HUDEP-2 (cell line): ENCODE measurements at regions not wholly inside any gene's neighbourhood (a gene's known extent, or its start where the extent isn't known, plus 50 kb on each side); places are given as distances from the start of the nearest gene placed in this dataset.
"Not testable (repeated sequence)": the region's sequence is repeated elsewhere in the genome, so short reads cannot be mapped to it uniquely, and the experiment has no call there.

Experiments
- DNase-seq, 76 experiments: peaks; one replicate each; lab custom pipeline; 2025; ENCODE audit not compliant: unreplicated experiment in 76 of 76; lab: John Stamatoyannopoulos, UW

DNA sequence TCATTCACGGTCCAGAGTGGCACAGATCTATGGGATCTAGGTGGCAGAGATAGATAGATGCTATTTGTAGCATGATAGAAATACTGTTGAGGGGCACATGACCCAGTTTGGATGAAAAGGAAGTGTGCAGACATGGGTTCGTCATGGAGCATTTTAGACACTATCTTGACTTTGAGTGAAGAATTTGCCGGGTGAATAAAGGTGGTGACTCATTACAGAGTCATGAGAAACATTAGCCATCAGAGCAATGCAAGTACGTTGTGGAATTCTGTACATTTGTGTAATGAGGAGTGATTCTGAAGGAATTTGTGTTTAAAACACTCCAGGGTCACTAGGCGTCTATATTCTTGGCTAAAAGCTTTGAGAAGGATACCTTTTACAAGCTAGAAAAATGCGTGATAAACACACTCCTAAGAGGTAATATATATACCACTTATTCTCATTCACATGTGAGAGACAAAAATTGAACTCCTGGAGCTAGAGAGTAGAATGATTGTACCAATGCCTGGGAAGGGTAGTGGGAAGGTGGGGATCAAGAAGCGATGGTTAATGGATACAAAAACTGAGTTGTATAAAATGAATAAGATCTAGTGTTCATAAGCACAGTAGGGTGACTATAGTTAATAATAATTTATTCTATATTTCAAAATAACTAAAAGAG lies 593.7 kb upstream of the LUZP2 start:
- DNase-seq, result no peak

DNA sequence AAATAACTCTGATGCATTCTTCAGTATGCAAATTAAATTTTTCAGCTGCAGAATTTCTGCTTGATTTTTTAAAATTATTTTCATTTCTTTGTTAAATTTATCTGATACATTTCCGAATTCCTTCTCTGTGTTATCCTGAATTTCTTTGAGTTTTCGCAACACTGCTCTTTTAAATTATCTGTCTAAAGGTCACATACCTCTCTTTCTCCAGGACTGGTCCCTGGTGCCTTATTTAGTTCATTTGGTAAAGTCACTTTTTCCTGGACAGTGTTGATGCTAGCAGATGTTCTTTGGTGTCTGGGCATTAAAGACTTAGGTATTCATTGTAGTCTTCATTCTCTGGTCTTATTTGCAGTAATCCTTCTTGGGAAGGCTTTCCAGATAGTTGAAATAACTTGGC lies 577.4 kb upstream of the LUZP2 start:
- DNase-seq, result no peak

DNA sequence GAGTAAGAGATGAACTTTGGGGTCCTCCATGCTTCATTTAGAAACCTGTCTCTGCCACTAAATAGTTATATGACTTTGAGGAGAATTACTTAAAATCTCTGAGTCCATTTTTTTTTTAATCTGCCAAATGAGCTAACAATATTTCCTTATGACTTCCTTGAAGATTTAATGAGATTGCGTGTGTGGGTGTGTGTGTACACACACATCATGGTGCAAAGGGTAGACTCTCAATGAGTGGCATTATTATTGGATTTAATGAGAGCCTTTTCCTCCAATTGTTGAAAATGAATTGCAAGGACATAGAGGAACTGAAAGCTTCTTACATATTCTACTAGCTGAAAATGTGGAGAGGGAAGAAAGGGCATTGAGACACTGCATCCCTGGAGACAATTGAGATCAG lies 573.5 kb upstream of the LUZP2 start:
- DNase-seq, result no peak

DNA sequence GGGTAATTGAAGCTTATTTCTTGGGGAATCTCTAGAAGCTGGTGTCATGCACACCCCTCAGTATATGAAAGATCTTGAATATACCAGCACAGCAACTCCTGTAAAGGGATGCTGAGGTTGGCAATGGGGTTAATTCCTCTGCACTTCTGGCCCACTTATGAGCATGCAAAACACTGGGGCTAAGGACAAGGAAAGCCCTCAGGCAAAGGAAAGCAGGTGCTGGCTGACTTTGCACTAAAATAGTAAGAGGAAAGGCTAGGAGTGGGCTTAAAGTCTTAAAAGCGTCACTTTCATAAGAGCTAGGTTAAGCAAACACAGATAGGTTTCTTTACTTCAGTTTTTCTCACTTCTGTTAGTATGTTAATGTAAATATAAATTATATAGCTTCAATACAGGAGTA lies 572.6 kb upstream of the LUZP2 start:
- DNase-seq, result no peak

DNA sequence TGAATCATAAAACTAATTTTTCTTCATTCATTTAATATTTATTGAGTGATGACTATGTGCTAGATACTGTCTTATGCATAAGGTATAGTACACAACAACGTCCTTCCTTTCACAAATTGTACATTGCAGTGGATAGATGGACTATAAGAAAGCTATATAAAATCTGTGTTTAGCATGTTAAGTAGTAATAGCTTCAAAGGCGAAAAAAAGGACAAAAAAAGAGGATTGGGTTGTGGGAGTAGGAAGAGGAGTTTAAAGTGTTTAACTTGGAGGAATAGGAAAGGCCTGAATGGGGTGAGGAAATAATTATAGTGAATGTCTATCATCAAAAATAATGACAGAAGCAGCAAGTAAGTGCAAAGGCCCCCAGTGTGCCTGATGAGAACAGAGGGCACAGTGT lies 565.4 kb upstream of the LUZP2 start:
- DNase-seq, result no peak

DNA sequence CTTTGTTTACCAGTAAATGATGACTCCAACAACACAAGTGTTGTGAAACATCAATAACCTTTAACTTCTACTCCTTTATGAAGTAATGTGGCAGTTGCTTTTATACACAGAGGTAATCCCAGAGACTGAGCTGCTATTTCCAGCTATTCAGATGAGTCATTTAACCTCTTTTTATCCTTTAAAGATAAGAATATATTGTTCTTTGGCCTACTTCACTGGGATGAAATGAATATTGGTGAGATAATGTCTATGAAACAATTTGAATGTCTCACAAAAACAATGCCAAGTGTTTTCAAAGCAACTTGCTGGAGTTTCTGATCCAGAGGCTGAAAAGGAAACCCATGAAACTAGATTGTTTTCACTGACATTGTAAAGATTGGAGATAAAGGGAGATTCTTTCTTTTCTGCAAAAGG lies 564.4 kb upstream of the LUZP2 start:
- DNase-seq, result no peak

DNA sequence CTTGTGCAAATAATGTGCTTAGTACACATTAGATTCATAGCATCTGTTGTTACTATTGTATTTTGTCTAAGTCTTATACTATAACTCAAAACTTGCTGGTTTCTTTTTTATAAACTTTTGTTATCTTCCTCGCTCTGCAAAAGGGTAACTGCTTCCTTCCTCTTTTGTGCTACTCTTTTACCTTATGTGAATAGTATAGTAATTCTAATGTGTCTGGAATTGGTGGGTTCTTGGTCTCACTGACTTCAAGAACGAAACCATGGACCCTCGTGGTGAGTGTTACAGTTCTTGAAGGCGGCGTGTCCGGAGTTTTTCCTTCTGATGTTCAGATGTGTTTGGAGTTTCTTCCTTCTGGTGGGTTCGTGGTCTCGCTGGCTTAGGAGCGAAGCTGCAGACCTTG lies 563.1 kb upstream of the LUZP2 start:
- DNase-seq, result no peak

DNA sequence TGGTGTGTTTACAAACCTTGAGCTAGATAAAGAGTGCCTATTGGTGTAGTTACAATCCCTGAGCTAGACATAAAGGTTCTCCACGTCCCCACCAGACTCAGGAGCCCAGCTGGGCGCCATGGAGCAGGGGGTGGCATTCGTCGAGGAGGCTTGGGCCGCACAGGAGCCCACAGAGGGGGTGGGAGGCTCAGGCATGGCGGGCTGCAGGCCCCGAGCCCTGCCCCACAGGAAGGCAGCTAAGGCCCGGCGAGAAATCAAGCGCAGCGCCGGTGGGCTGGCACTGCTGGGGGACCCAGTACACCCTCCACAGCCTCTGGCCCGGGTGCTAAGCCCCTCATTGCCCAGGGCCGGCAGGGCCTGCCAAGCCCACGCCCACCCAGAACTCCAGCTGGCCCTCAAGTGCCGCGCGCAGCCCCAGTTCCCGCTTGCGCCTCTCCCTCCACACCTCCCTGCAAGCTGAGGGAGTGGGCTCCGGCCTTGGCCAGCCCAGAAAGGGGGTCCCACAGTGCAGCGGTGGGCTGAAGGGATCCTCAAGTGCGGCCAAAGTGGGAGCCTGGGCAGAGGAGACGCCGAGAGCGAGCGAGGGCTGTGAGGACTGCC lies 562.1 kb upstream of the LUZP2 start:
- DNase-seq, result not testable (repeated sequence)

DNA sequence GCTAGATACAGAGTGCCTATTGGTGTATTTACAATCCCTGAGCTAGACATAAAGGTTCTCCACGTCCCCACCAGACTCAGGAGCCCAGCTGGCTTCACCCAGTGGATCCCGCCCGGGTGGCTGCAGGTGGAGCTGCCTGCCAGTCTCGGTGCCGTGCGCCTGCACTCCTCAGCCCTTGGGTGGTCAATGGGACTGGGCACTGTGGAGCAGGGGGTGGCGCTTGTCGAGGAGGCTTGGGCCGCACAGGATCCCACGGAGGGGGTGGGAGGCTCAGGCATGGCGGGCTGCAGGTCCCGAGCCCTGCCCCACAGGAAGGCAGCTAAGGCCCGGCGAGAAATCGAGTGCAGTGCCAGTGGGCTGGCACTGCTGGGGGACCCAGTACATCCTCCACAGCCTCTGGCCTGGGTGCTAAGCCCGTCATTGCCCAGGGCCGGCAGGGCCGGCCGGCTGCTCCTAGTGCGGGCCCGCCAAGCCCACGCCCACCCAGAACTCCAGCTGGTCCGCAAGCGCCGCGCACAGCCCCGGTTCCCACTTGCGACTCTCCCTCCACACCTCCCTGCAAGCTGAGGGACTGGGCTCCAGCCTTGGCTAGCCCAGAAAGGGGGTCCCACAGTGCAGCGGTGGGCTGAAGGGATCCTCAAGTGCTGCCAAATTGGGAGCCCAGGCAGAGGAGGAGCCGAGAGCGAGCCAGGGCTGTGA lies 554.6 kb upstream of the LUZP2 start:
- not testable (repeated sequence) for DNase-seq

DNA sequence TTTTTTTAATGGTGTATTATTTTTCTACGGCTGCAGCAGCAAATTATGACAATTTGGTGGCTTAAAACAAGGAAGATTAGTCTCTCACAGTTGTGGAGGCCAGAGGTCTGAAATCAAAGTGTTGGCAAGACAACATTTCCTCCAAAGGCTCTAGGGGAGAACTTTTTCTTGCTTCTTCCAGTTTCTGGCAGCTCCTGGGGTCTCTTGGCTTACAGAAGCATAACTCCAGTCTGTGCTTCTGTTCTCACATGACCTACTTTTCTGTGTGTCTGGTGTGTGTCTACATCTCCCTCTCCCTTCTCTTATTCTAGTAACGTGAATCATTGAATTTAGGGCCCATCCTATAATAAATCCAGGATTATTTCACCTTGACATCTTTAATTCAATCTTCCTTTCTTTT lies 551.9 kb upstream of the LUZP2 start:
- no peak for DNase-seq

DNA sequence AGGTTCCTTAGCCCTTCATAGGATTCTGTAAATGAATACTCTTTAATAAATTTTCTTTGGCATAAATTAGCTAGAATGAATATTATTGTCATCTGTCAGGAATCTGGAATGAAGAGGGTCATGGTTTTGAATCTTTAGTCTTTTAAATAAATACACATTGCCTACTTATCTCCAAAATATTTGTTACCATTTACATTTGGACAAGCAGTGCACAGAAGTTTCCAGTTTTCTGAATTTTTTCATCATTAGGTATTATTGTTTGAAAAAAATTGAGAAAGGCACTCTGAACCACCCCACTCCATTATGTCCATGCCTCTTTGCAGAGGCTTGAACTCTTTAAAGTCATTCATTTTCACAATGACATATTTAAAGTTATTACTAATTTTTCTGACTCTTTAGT lies 549.0 kb upstream of the LUZP2 start:
- no peak for DNase-seq

DNA sequence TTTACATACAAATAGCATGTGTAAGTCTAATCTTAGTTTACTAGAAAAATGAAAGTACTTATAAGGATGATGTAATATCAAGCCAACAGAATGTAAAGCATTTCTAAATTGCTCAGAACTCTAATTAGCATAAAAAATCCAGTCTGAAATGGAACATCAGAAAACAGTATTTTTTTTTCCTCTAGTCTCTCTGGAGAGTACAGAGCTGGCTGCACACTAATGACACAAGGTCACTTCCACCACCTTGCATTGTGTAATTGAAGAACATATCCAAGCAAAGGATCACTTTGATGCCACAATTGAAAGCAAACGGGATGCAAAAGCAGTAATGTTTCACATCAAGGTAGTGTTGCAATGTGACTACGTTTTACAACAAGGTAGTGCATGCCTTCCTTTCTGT lies 548.0 kb upstream of the LUZP2 start:
- DNase-seq, result no peak

DNA sequence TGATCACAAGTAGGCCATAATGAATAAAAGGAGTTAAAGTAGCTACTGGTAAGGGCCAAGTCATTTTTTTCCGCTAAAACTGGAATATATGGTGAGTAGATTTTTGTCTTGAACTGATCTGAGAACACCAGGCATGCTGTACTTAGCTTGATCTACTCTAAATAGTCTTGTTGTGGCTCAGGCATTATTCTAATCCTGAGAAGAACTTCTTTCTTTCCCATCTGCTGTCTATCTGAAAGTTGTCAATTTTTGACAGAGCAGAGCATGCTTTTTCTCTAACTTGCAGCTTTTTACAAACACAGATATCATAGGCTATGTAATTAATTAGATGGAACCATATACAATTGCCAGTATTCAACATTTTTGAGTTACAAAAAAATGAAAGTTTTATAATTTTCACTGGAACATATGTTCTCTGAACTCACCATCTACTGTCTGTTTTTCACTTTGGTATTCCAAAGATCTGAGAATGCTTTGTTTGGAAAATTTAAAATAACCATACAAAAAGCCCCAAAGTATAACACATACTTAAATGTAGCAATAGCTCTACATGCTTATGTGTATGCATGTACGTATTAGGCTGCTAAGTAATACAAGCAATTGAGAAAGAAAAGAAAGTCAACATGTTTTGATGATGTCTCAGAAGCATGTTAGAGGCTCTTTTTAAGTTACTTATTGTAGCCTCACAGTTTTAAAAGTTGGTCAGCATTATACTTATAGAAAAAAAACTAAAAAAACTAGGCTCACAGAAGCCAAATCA lies 542.7 kb upstream of the LUZP2 start:
- no peak for DNase-seq

DNA sequence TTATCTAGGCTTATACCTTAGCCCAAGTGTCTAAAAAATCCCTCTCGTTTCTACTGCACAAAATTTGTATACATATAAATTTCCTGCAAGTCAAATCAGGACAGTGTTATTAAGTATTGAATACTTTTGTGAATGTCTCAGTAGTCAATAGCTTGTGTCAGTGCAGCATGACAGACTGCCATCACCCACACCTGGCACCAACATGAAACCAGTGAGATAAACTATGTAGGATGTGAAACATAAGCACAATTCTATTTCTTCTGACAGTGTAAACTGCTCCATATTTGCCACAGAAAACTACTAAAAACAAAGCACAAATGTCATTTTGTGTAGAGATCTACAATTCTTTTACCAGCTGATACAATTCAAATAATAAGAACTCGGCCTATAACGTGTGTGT lies 542.1 kb upstream of the LUZP2 start:
- no peak for DNase-seq

DNA sequence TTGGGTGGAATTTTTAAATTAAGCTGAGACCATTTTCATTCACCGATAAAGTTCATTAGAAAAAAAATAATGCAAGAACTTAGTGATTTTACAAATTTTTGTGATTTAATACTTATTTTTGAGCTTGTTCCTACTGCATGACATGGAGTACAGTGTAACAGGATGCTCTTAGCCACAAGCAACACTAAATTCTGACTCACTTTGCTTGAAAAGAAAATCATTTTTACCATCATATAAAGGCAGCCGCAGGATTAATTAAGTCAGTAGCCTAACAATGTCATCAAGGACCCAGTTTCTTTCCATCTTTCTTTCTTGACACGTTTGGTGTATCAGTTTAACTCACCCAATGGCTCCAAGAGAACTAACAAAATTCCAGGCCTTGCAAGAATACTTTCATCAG lies 540.3 kb upstream of the LUZP2 start:
- DNase-seq, result no peak

DNA sequence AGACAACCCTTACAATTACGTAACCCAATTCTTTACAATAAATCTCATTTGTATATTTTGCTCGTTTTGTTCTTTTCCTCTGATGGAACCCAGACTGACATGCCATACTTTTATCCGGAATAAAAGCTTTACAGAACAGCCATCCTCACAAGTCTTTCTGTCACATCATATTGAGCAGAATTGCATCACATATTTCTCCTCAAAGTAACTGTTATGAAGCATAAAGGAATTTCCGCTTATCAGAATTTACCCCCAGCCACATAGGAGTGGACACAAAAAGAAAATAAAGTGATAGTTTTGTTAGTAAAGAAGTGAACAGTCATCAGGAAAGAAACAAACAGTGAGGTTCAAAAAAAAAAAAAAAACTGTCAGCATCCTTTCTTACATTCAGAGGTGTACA lies 539.5 kb upstream of the LUZP2 start:
- no peak for DNase-seq

DNA sequence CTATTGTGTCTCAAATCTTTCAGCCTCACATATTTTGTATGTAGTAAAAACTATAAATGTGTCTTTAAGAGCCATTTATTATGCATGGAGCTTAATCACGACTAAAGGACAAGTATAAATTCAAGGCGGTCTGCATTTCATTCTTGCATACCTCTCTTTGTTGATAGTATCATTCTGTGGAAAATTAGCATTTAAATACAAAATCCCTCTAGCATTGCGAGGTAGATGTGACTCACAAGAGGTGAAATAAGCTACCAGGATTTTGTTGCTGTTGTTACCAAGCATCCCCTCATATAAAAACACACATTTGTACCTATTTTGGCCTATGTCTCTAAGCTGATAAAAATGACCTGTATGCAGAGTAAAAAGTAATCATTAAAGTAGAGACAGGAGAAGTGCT lies 537.4 kb upstream of the LUZP2 start:
- no peak for DNase-seq

DNA sequence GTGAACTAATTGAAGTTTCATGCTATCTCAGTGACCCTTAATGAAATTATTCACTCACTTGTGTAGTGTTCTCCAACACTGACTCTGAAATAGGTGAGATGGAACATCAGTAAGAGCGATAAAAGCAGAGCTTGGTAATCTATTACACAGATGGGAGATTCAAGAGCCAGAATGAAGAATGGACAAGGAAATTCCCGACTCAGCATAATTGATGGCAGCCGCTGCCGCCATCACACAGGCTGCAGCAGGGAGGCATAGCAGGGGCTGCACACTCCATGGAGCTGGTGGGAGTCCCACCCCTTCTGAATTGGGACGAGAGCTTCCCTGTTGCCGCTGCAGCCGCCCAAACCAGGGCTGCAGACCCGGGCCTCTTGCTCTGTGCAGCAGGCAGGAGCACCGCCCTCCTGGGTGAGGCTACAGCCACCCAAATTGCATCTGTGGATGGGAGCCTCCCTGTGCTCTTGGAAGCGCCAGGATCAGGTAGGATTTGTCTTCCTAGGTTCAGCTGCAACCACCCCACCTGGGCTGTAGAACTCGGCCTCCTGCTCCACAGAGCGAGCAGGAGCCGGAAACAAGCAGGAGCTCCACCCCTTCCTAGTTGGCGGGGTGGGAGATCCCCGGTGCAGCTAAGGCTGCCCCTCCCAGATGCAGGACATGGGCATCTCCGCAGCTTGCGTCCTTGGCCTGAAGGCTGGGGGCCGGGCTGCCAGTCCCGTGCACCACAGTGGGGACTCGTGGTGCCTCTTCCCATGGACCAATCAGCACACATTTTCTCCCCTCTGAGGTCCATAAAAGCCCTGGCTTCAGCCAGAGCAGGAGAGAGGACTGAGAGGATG lies 535.1 kb upstream of the LUZP2 start:
- no peak for DNase-seq

DNA sequence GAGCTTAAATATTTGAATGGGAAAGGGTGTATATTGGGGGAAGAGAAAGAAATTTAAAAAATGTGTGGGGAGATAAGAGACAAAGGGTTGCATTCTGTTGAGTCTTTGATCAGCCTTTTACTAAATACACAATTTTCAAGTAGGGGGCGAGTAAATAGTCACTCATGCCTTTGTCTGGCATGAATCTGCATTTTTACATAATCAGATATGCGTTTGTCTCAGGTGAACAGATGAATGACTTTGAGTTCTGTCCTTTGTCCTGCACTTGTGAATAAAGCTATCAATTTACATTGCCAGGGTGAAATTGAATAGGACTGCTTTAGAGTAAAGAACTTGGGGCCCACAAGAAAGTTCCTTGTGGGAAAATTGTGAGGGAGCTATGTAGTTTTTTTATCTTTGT lies 523.6 kb upstream of the LUZP2 start:
- no peak for DNase-seq

DNA sequence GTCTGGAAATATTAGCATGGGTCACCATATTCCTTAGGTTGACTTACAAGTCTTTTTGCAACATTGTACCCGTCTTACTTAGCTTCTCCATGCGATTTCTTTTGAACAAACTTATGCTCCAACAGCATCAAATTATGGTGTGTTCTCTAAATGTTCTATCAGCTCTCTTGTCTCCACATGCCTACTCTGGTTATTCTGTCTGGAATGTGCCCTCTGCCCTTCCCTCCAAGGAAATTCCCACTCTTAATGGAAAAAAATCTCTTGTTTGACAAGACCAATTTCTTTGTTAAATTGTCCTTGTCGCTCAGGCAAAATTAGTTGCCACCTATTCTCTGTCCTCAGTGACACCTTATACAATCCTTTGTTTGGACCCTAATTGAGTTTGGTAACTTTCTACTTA lies 522.8 kb upstream of the LUZP2 start:
- no peak for DNase-seq

DNA sequence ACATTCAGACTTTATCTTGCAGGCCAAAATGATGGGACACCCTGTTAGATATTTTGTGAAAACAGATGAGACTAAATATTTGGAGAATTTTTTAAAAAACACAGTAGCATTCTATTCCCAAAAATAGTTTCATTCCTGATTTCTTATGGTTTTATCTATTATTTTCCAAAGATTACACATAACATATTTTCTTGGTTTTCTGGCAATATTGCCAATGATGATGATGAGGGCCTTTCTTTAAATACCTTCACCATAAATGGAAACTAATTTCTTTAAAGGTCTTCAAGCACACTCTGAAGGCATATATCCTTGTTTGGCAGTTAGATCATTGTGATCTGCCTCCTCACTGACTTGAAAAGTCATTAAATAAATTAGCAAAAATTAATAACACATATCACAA lies 522.3 kb upstream of the LUZP2 start:
- no peak for DNase-seq
